CD14-positive monocyte (primary cell): ENCODE measurements at regions not wholly inside any gene's neighbourhood (a gene's known extent, or its start where the extent isn't known, plus 50 kb on each side); places are given as distances from the start of the nearest gene placed in this dataset.

Source experiments
- DNase-seq, 3 donors: peaks; one replicate each; pipeline ENCODE4 v3.0.0-alpha.2; 2011 to 2022
- H2AFZ ChIP-seq: 2 replicates; pipeline ENCODE4 v1.6.0; 2012; ENCODE audit warnings: mild to moderate bottlenecking, low read depth, low read length, inconsistent platforms; ENCODE audit not compliant: insufficient read depth, poor library complexity, severe bottlenecking
- H3K27ac ChIP-seq, 2 donors: 1 replicate in 1 of 2; 2 replicates in 1 of 2; pipeline ENCODE4 v1.5.1; 2012 to 2013; ENCODE audit warnings: low read length in 2 of 2, control low read depth in 1 of 2, inconsistent platforms in 1 of 2, low read depth in 1 of 2, mild to moderate bottlenecking in 1 of 2
- H3K27me3 ChIP-seq, 2 donors: one replicate each; pipeline versions ENCODE4 v1.6.0 to v1.6.1; 2011 to 2013; ENCODE audit warnings: low read length in 2 of 2; ENCODE audit not compliant: control insufficient read depth in 2 of 2, insufficient read depth in 2 of 2
- H3K36me3 ChIP-seq, 2 donors: replicated peaks in 1 of 2; 1 replicate in 1 of 2; 2 replicates in 1 of 2; pipeline versions ENCODE4 v1.5.1 to v1.6.1; 2012 to 2013; ENCODE audit warnings: low read length in 2 of 2, control low read depth in 1 of 2, inconsistent platforms in 1 of 2, mild to moderate bottlenecking in 1 of 2; ENCODE audit not compliant: insufficient read depth in 2 of 2, control insufficient read depth in 1 of 2
- H3K4me1 ChIP-seq, 2 donors: 1 replicate in 1 of 2; 2 replicates in 1 of 2; pipeline versions ENCODE4 v1.5.1 to v1.6.1; 2012 to 2013; ENCODE audit warnings: low read length in 2 of 2, control low read depth in 1 of 2, inconsistent platforms in 1 of 2, mild to moderate bottlenecking in 1 of 2, moderate library complexity in 1 of 2; ENCODE audit not compliant: insufficient read depth in 2 of 2, control insufficient read depth in 1 of 2
- H3K4me2 ChIP-seq: replicated peaks from 2 replicates; pipeline ENCODE3; 2012; ENCODE audit warnings: low read length, moderate library complexity, mild to moderate bottlenecking; ENCODE audit not compliant: poor library complexity, severe bottlenecking; ENCODE audit errors: extremely low read depth
- H3K4me3 ChIP-seq, 3 experiments: fragments of 200-600 bp in 1 of 3; sonication (generic) in 1 of 3; replicated peaks in 1 of 3; 1 replicate in 2 of 3; 2 replicates in 1 of 3; pipeline ENCODE4 v1.5.1; 2011 to 2013; ENCODE audit warnings: low read length in 3 of 3, mild to moderate bottlenecking in 3 of 3, control low read depth in 2 of 3, low read depth in 2 of 3, inconsistent platforms in 1 of 3, moderate library complexity in 1 of 3
- H3K79me2 ChIP-seq: 2 replicates; pipeline ENCODE4 v1.6.0; 2012; ENCODE audit warnings: mild to moderate bottlenecking, control low read depth, inconsistent platforms, low read length, moderate library complexity; ENCODE audit not compliant: insufficient read depth
- H3K9ac ChIP-seq: 2 replicates; pipeline ENCODE4 v1.6.0; 2017; ENCODE audit warnings: low read length, mild to moderate bottlenecking; ENCODE audit not compliant: insufficient read depth, poor library complexity, severe bottlenecking
- H3K9me3 ChIP-seq, 2 donors: replicated peaks in 1 of 2; 1 replicate in 1 of 2; 2 replicates in 1 of 2; pipeline versions ENCODE4 v1.5.1 to v1.6.1; 2012 to 2013; ENCODE audit warnings: low read length in 2 of 2, control low read depth in 1 of 2; ENCODE audit not compliant: control insufficient read depth in 1 of 2, insufficient read depth in 1 of 2
- H4K20me1 ChIP-seq: 2 replicates; pipeline ENCODE4 v1.6.0; 2012; ENCODE audit warnings: mild to moderate bottlenecking, low read length, control low read depth, moderate library complexity; ENCODE audit not compliant: insufficient read depth
- H3K27ac Mint-ChIP-seq, 7 donors: one replicate each; pipeline ENCODE4 v1.8.0; 2020; ENCODE audit warnings: mild to moderate bottlenecking in 7 of 7, mixed read lengths in 7 of 7, moderate library complexity in 6 of 7, inconsistent platforms in 2 of 7
- H3K27me3 Mint-ChIP-seq, 3 donors: one replicate each; pipeline ENCODE4 v1.8.0; 2021 to 2022; ENCODE audit warnings: low read depth in 3 of 3, mild to moderate bottlenecking in 3 of 3, mixed read lengths in 3 of 3, moderate library complexity in 3 of 3, inconsistent platforms in 1 of 3
- H3K36me3 Mint-ChIP-seq, 2 donors: one replicate each; pipeline ENCODE4 v1.8.0; 2020; ENCODE audit warnings: mixed read lengths in 2 of 2, inconsistent platforms in 1 of 2, mild to moderate bottlenecking in 1 of 2
- H3K4me1 Mint-ChIP-seq: one replicate; pipeline ENCODE4 v1.8.0; 2020; ENCODE audit warnings: mild to moderate bottlenecking, mixed read lengths
- H3K4me3 Mint-ChIP-seq, 2 donors: one replicate each; pipeline ENCODE4 v1.8.0; 2020; ENCODE audit warnings: mild to moderate bottlenecking in 2 of 2, mixed read lengths in 2 of 2, moderate library complexity in 1 of 2
- H3K9me3 Mint-ChIP-seq, 7 donors: one replicate each; pipeline ENCODE4 v1.8.0; 2020 to 2022; ENCODE audit warnings: mixed read lengths in 7 of 7, mild to moderate bottlenecking in 6 of 7, moderate library complexity in 6 of 7, inconsistent platforms in 2 of 7
- WGBS: methylation state at CpG from one replicate; pipeline ENCODE4 v1.1.5; 2013; ENCODE audit warnings: missing lambda C conversion rate; ENCODE audit not compliant: insufficient coverage; 5-methylcytosine and 5-hydroxymethylcytosine counted together
- intact Hi-C, 2 donors: fragments of 100-400 bp; cut with micrococcal nuclease; formaldehyde crosslinking; loops; one replicate each; pipeline versions ENCODE4 v1.15.0 to v1.15.1; 2023
- TF ChIP-seq, protein P1 (sequence below): fragments of 200-600 bp; IDR thresholded peaks from one replicate; pipeline ENCODE4 v1.8.0; 2022; ENCODE audit warnings: antibody characterized with exemption, mild to moderate bottlenecking

- peaks cover 0 to 12% (median 7%) of the 10 kb centered on the region in 7 donors for H3K9me3 Mint-ChIP-seq
- Histone ChIP-seq H3K27me3 (no peaks in the 10 kb centered on the region), H4K20me1 (no peaks in the 10 kb centered on the region), H3K4me3 (no peak overlapping the region), H3K27ac (no peak overlapping the region), H3K4me2 (no peak overlapping the region), H3K9ac (no peak overlapping the region), H3K36me3 (no peaks in the 10 kb centered on the region), H3K4me1 (no peaks in the 10 kb centered on the region), H3K9me3 (peaks cover 13 to 14% of the 10 kb centered on the region in 2 donors), H3K79me2 (no peaks in the 10 kb centered on the region), H2AFZ (no peak overlapping the region)
- H3K4me1 Mint-ChIP-seq: no peaks in the 10 kb centered on the region
- TF ChIP-seq, protein P1, sequence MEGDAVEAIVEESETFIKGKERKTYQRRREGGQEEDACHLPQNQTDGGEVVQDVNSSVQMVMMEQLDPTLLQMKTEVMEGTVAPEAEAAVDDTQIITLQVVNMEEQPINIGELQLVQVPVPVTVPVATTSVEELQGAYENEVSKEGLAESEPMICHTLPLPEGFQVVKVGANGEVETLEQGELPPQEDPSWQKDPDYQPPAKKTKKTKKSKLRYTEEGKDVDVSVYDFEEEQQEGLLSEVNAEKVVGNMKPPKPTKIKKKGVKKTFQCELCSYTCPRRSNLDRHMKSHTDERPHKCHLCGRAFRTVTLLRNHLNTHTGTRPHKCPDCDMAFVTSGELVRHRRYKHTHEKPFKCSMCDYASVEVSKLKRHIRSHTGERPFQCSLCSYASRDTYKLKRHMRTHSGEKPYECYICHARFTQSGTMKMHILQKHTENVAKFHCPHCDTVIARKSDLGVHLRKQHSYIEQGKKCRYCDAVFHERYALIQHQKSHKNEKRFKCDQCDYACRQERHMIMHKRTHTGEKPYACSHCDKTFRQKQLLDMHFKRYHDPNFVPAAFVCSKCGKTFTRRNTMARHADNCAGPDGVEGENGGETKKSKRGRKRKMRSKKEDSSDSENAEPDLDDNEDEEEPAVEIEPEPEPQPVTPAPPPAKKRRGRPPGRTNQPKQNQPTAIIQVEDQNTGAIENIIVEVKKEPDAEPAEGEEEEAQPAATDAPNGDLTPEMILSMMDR: no peak
- no peak for DNase-seq
- no peak overlapping the region for H3K4me3 Mint-ChIP-seq
- H3K27ac Mint-ChIP-seq: no peak overlapping the region
- H3K27me3 Mint-ChIP-seq: no peaks in the 10 kb centered on the region
- H3K36me3 Mint-ChIP-seq: no peaks in the 10 kb centered on the region
- intact Hi-C loops: no loop called here
These were observed 581.8 kb upstream of the C9orf72 start for GRCh38 chr9:28155067-28155466.

GRCh38 chr9:28155671-28156070, 582.4 kb upstream of the C9orf72 start:
- Histone ChIP-seq H3K79me2 (no peaks in the 10 kb centered on the region), H3K4me1 (no peaks in the 10 kb centered on the region), H3K27ac (no peak overlapping the region), H3K9me3 (peaks cover 9 to 10% of the 10 kb centered on the region in 2 donors), H2AFZ (no peak overlapping the region), H3K4me3 (no peak overlapping the region), H3K36me3 (no peaks in the 10 kb centered on the region), H3K9ac (no peak overlapping the region), H3K4me2 (no peak overlapping the region), H3K27me3 (no peaks in the 10 kb centered on the region), H4K20me1 (no peaks in the 10 kb centered on the region)
- Mint-ChIP-seq H3K36me3 (no peaks in the 10 kb centered on the region), H3K27ac (no peak overlapping the region), H3K27me3 (no peaks in the 10 kb centered on the region), H3K4me3 (no peak overlapping the region), H3K9me3 (peaks cover 1 to 12% (median 4%) of the 10 kb centered on the region in 7 donors), H3K4me1 (no peaks in the 10 kb centered on the region)
- TF ChIP-seq, protein P1: no peak
- intact Hi-C loops: no loop called here
- DNase-seq: no peak
- no CpG with 5 or more reads among the region's 2 CpGs for WGBS
